K562 (cell line): ENCODE measurements at regions not wholly inside any gene's neighbourhood (a gene's known extent, or its start where the extent isn't known, plus 50 kb on each side); places are given as distances from the start of the nearest gene placed in this dataset.

ENCODE experiments used
- MBD2 ChIP-seq: sonication (generic); IDR thresholded peaks from 2 replicates; pipeline ENCODE4 v1.6.1; 2016; ENCODE audit warnings: low read depth, borderline replicate concordance
- NFIC ChIP-seq: fragments of 450-650 bp; IDR thresholded peaks from 2 replicates; pipeline ENCODE4 v1.6.1; 2017; ENCODE audit warnings: mild to moderate bottlenecking, inconsistent platforms
- POLR2AphosphoS5 ChIP-seq: IDR thresholded peaks from 2 replicates; pipeline ENCODE4 v1.6.1; 2011; ENCODE audit warnings: mild to moderate bottlenecking, low read depth, low read length, moderate library complexity; ENCODE audit not compliant: control insufficient read depth, insufficient read depth
- ZBTB43 ChIP-seq: sonication (generic); formaldehyde crosslinking; IDR thresholded peaks from 2 replicates; pipeline ENCODE4 v1.8.0; 2023; ENCODE audit warnings: mild to moderate bottlenecking, missing genetic modification reagents
- TF ChIP-seq, protein P1 (sequence below): IDR thresholded peaks from 2 replicates; pipeline ENCODE4 v1.6.1; 2012; ENCODE audit warnings: low read depth, low read length, improper control_type of control experiment, borderline replicate concordance
- TF ChIP-seq, protein P2 (sequence below), 3 experiments: IDR thresholded peaks in 2 of 3; conservative IDR thresholded peaks in 1 of 3; 2 replicates each; pipeline ENCODE4 v1.5.1; 2011 to 2012; ENCODE audit warnings: low read length in 3 of 3, mild to moderate bottlenecking in 3 of 3, control low read depth in 2 of 3, improper control_type of control experiment in 1 of 3, inconsistent platforms in 1 of 3, low read depth in 1 of 3, mixed read lengths in 1 of 3, moderate library complexity in 1 of 3; ENCODE audit not compliant: insufficient read depth in 2 of 3

GRCh38 chr14:101221549-101222160 is 318.1 kb upstream of the RTL1 start:
- TF ChIP-seq, protein P1, sequence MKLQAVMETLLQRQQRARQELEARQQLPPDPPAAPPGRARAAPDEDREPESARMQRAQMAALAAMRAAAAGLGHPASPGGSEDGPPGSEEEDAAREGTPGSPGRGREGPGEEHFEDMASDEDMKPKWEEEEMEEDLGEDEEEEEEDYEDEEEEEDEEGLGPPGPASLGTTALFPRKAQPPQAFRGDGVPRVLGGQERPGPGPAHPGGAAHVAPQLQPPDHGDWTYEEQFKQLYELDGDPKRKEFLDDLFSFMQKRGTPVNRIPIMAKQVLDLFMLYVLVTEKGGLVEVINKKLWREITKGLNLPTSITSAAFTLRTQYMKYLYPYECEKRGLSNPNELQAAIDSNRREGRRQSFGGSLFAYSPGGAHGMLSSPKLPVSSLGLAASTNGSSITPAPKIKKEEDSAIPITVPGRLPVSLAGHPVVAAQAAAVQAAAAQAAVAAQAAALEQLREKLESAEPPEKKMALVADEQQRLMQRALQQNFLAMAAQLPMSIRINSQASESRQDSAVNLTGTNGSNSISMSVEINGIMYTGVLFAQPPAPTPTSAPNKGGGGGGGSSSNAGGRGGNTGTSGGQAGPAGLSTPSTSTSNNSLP: no peak
- TF ChIP-seq MBD2 (no peak), NFIC (no peak), POLR2AphosphoS5 (no peak), ZBTB43 (no peak)
- TF ChIP-seq, protein P2, sequence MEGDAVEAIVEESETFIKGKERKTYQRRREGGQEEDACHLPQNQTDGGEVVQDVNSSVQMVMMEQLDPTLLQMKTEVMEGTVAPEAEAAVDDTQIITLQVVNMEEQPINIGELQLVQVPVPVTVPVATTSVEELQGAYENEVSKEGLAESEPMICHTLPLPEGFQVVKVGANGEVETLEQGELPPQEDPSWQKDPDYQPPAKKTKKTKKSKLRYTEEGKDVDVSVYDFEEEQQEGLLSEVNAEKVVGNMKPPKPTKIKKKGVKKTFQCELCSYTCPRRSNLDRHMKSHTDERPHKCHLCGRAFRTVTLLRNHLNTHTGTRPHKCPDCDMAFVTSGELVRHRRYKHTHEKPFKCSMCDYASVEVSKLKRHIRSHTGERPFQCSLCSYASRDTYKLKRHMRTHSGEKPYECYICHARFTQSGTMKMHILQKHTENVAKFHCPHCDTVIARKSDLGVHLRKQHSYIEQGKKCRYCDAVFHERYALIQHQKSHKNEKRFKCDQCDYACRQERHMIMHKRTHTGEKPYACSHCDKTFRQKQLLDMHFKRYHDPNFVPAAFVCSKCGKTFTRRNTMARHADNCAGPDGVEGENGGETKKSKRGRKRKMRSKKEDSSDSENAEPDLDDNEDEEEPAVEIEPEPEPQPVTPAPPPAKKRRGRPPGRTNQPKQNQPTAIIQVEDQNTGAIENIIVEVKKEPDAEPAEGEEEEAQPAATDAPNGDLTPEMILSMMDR (IDR thresholded peaks at IDR 0.05 in 2 of 3, conservative IDR thresholded peaks at IDR 0.05 in 1 of 3; ENCODE audit: insufficient read depth in 2 of 3, low read depth in 1 of 3, low read length in 3 of 3): no peak
